ENCODE measurements at regions not wholly inside any gene's neighbourhood (a gene's known extent, or its start where the extent isn't known, plus 50 kb on each side); places are given as distances from the start of the nearest gene placed in this dataset.

- TF ChIP-seq CTCF (conservative IDR thresholded peaks at IDR 0.05) (no peak), ZFX (IDR thresholded peaks at IDR 0.05) (no peak)
These were observed 239.0 kb upstream of the KCNMB2 start for GRCh38 chr3:178297199-178297598.

Data from C4-2B (cell line).